ENCODE measurements at regions not wholly inside any gene's neighbourhood (a gene's known extent, or its start where the extent isn't known, plus 50 kb on each side); places are given as distances from the start of the nearest gene placed in this dataset.

- TF ChIP-seq POLR2A (IDR thresholded peaks at IDR 0.05) (no peak), CTCF (IDR thresholded peaks at IDR 0.05) (no peak)
Observed at GRCh38 chr10:128992770-128993169, 474.3 kb upstream of the MGMT start.
